Upper lobe of left lung (tissue), 6 donors: ENCODE measurements at regions not wholly inside any gene's neighbourhood (a gene's known extent, or its start where the extent isn't known, plus 50 kb on each side); places are given as distances from the start of the nearest gene placed in this dataset.

Experiments used
- ATAC-seq, 2 donors: fragments of 200-7000 bp; cut with Tn5 transposase; one replicate each; pipeline ENCODE4 v1.9.1; 2022; ENCODE audit warnings: mild to moderate bottlenecking in 2 of 2, moderate library complexity in 2 of 2; ENCODE audit not compliant: low FRiP score in 2 of 2
- DNase-seq, 2 donors: peaks; one replicate each; pipeline ENCODE4 v3.0.0-alpha.2; 2019 to 2020
- H3K27ac ChIP-seq, 4 donors: fragments of 200-600 bp; sonication (generic); one replicate each; pipeline ENCODE4 v1.5.1; 2016 to 2019
- H3K27me3 ChIP-seq, 4 donors: fragments of 200-600 bp; sonication (generic); one replicate each; pipeline ENCODE4 v1.5.1; 2017 to 2019
- H3K36me3 ChIP-seq, 4 donors: fragments of 200-600 bp; sonication (generic); one replicate each; pipeline ENCODE4 v1.5.1; 2016 to 2019
- H3K4me1 ChIP-seq, 4 donors: fragments of 200-600 bp; sonication (generic); one replicate each; pipeline ENCODE4 v1.5.1; 2018 to 2019
- H3K4me3 ChIP-seq, 4 donors: fragments of 200-600 bp; sonication (generic); one replicate each; pipeline ENCODE4 v1.5.1; 2017 to 2019; ENCODE audit warnings: mild to moderate bottlenecking in 2 of 4, moderate library complexity in 1 of 4
- H3K9me3 ChIP-seq, 4 donors: fragments of 200-600 bp; sonication (generic); one replicate each; pipeline ENCODE4 v1.5.1; 2018 to 2019
- CTCF ChIP-seq, 6 experiments: fragments of 450-650 bp in 4 of 6; fragments of 200-600 bp in 2 of 6; sonication (generic) in 2 of 6; IDR thresholded peaks; one replicate each; pipeline ENCODE4 v1.5.1; 2016 to 2019; ENCODE audit warnings: antibody characterized with exemption in 6 of 6
- EP300 ChIP-seq, 4 donors: sonication (generic); formaldehyde crosslinking; IDR thresholded peaks; one replicate each; pipeline ENCODE4 v1.5.1; 2017; ENCODE audit warnings: antibody characterized with exemption in 4 of 4, control low read depth in 2 of 4
- POLR2A ChIP-seq, 4 donors: fragments of 450-650 bp; IDR thresholded peaks; one replicate each; pipeline ENCODE4 v1.5.1; 2016 to 2017; ENCODE audit warnings: antibody characterized with exemption in 4 of 4, mild to moderate bottlenecking in 2 of 4
- POLR2AphosphoS5 ChIP-seq, 2 donors: sonication (generic); formaldehyde crosslinking; IDR thresholded peaks; one replicate each; pipeline ENCODE4 v1.5.1; 2017; ENCODE audit warnings: antibody characterized with exemption in 2 of 2
- WGBS, 2 donors: methylation state at CpG; one replicate each; pipeline ENCODE4 v1.1.5; 2017 to 2018; 5-methylcytosine and 5-hydroxymethylcytosine counted together
- donor health status: DM: no; HTN: no; CAD: no; lungs with moderate emphysema.
- donor health status: DM: no; HTN: yes; CAD: no; lungs with severe emphysema.

GRCh38 chr6:23388086-23388783 is 737.8 kb upstream of the NRSN1 start:
- Histone ChIP-seq H3K27ac (no peak overlapping the region), H3K36me3 (no peaks in the 10 kb centered on the region), H3K4me1 (no peaks in the 10 kb centered on the region), H3K4me3 (no peak overlapping the region), H3K27me3 (no peaks in the 10 kb centered on the region), H3K9me3 (no peaks in the 10 kb centered on the region)
- DNase-seq (no peak), ATAC-seq (no peak)
- TF ChIP-seq CTCF (IDR thresholded peaks at IDR 0.05), result no peak
- TF ChIP-seq EP300 (IDR thresholded peaks at IDR 0.05), result no peak
- 90 to 91% methylated on average over 11 of the region's 11 CpGs for WGBS, 2 donors

GRCh38 chr6:23389386-23389785 is 736.6 kb upstream of the NRSN1 start:
- Histone ChIP-seq H3K36me3 (no peaks in the 10 kb centered on the region), H3K9me3 (no peaks in the 10 kb centered on the region), H3K27ac (no peak overlapping the region), H3K4me1 (no peaks in the 10 kb centered on the region), H3K4me3 (no peak overlapping the region), H3K27me3 (no peaks in the 10 kb centered on the region)
- ATAC-seq (no peak), DNase-seq (no peak)
- TF ChIP-seq CTCF (IDR thresholded peaks at IDR 0.05), result no peak
- no peak for TF ChIP-seq POLR2AphosphoS5 (IDR thresholded peaks at IDR 0.05)
- no peak for TF ChIP-seq POLR2A (IDR thresholded peaks at IDR 0.05)
- no peak for TF ChIP-seq EP300 (IDR thresholded peaks at IDR 0.05)
- WGBS, 2 donors, result 91 to 94% methylated on average over 3 of the region's 3 CpGs

GRCh38 chr6:23390221-23390620 is 735.8 kb upstream of the NRSN1 start:
- WGBS, 2 donors, result 68 to 71% methylated on average over 2 of the region's 2 CpGs
- Histone ChIP-seq H3K27ac (no peak overlapping the region), H3K4me1 (no peaks in the 10 kb centered on the region), H3K36me3 (no peaks in the 10 kb centered on the region), H3K9me3 (no peaks in the 10 kb centered on the region), H3K27me3 (no peaks in the 10 kb centered on the region), H3K4me3 (no peak overlapping the region)
- TF ChIP-seq POLR2AphosphoS5 (IDR thresholded peaks at IDR 0.05), result no peak
- no peak for TF ChIP-seq EP300 (IDR thresholded peaks at IDR 0.05)
- TF ChIP-seq POLR2A (IDR thresholded peaks at IDR 0.05), result no peak
- no peak for TF ChIP-seq CTCF (IDR thresholded peaks at IDR 0.05)
- no peak for ATAC-seq
- DNase-seq, result no peak

- ATAC-seq (no peak), DNase-seq (no peak)
- no peak overlapping the region for H3K27ac ChIP-seq
- H3K27me3 ChIP-seq, result no peaks in the 10 kb centered on the region
- WGBS, 2 donors, result 49 to 61% methylated on average over 2 of the region's 2 CpGs
- TF ChIP-seq CTCF (IDR thresholded peaks at IDR 0.05) (no peak), EP300 (IDR thresholded peaks at IDR 0.05) (no peak), POLR2A (IDR thresholded peaks at IDR 0.05) (no peak), POLR2AphosphoS5 (IDR thresholded peaks at IDR 0.05) (no peak)
- H3K36me3 ChIP-seq, result no peaks in the 10 kb centered on the region
- no peak overlapping the region for H3K4me3 ChIP-seq
- H3K9me3 ChIP-seq, result no peaks in the 10 kb centered on the region
- no peaks in the 10 kb centered on the region for H3K4me1 ChIP-seq
Observed at GRCh38 chr6:23394681-23395080, 731.3 kb upstream of the NRSN1 start.

- H3K27me3 ChIP-seq, result no peaks in the 10 kb centered on the region
- no peak for TF ChIP-seq EP300 (IDR thresholded peaks at IDR 0.05)
- TF ChIP-seq CTCF (IDR thresholded peaks at IDR 0.05), result no peak
- no peak for TF ChIP-seq POLR2AphosphoS5 (IDR thresholded peaks at IDR 0.05)
- TF ChIP-seq POLR2A (IDR thresholded peaks at IDR 0.05), result no peak
- H3K4me1 ChIP-seq, result no peaks in the 10 kb centered on the region
- 87 to 89% methylated on average over 2 of the region's 2 CpGs for WGBS, 2 donors
- ATAC-seq (no peak), DNase-seq (no peak)
- H3K9me3 ChIP-seq, result no peaks in the 10 kb centered on the region
- no peak overlapping the region for H3K4me3 ChIP-seq
- no peak overlapping the region for H3K27ac ChIP-seq
- H3K36me3 ChIP-seq, result no peaks in the 10 kb centered on the region
Observed at GRCh38 chr6:23395381-23395780, 730.6 kb upstream of the NRSN1 start.
